ENCODE measurements at regions not wholly inside any gene's neighbourhood (a gene's known extent, or its start where the extent isn't known, plus 50 kb on each side); places are given as distances from the start of the nearest gene placed in this dataset.

GRCh38 chr16:51941412-51941811, 605.5 kb downstream of the TOX3 start:
- TF ChIP-seq, protein P1, sequence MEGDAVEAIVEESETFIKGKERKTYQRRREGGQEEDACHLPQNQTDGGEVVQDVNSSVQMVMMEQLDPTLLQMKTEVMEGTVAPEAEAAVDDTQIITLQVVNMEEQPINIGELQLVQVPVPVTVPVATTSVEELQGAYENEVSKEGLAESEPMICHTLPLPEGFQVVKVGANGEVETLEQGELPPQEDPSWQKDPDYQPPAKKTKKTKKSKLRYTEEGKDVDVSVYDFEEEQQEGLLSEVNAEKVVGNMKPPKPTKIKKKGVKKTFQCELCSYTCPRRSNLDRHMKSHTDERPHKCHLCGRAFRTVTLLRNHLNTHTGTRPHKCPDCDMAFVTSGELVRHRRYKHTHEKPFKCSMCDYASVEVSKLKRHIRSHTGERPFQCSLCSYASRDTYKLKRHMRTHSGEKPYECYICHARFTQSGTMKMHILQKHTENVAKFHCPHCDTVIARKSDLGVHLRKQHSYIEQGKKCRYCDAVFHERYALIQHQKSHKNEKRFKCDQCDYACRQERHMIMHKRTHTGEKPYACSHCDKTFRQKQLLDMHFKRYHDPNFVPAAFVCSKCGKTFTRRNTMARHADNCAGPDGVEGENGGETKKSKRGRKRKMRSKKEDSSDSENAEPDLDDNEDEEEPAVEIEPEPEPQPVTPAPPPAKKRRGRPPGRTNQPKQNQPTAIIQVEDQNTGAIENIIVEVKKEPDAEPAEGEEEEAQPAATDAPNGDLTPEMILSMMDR (IDR thresholded peaks at IDR 0.05) = no peak
- TF ChIP-seq POLR2AphosphoS5 (IDR thresholded peaks at IDR 0.05; ENCODE audit: insufficient read depth in 1 of 2, low read depth in 1 of 2) = no peak

All from vagina (tissue), 2 donors.